ENCODE measurements at regions not wholly inside any gene's neighbourhood (a gene's known extent, or its start where the extent isn't known, plus 50 kb on each side); places are given as distances from the start of the nearest gene placed in this dataset.
"Not testable (repeated sequence)": the region's sequence is repeated elsewhere in the genome, so short reads cannot be mapped to it uniquely, and the experiment has no call there.

- Mint-ChIP-seq H3K4me1 (no peaks in the 10 kb centered on the region), H3K27me3 (no peaks in the 10 kb centered on the region), H3K36me3 (ENCODE audit: low read depth) (no peaks in the 10 kb centered on the region), H3K9me3 (peaks cover 6% of the 10 kb centered on the region), H3K27ac (no peak overlapping the region), H3K4me3 (no peak overlapping the region)
- DNase-seq = no peak
- intact Hi-C loops (cut with micrococcal nuclease) = no loop called here
These were observed 95.6 kb downstream of the RRAGB start for GRCh38 chrX:55813150-55813549.

DNA sequence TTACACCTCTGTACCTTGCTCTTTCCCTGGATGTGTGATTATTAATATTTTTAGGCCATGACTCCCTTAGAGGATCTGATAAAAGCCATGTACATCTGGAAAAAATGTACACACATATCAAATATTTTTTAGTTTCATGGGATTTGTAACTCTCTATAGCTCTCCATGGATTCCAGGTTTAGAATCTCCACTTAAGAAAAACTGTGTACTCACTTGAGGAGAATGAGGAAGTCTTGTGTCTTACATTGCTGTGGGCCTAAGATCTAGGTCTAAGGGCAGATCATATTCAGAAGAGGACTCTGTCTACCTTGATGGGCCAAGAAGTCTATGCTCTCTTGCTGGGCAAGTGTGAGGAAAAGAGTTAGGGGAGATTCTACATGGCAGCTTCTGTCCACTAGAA lies 98.0 kb downstream of the RRAGB start:
- no peaks in the 10 kb centered on the region for H3K27me3 Mint-ChIP-seq
- H3K9me3 Mint-ChIP-seq = no peaks in the 10 kb centered on the region
- intact Hi-C loops (cut with micrococcal nuclease) = no loop called here
- no peaks in the 10 kb centered on the region for H3K36me3 Mint-ChIP-seq (ENCODE audit: low read depth)
- no peak for DNase-seq
- no peak overlapping the region for H3K27ac Mint-ChIP-seq
- H3K4me3 Mint-ChIP-seq = no peak overlapping the region
- H3K4me1 Mint-ChIP-seq = no peaks in the 10 kb centered on the region

- Mint-ChIP-seq H3K27me3 (no peaks in the 10 kb centered on the region), H3K9me3 (no peaks in the 10 kb centered on the region), H3K36me3 (ENCODE audit: low read depth) (no peaks in the 10 kb centered on the region), H3K27ac (no peak overlapping the region), H3K4me3 (no peak overlapping the region), H3K4me1 (no peaks in the 10 kb centered on the region)
- intact Hi-C loops (cut with micrococcal nuclease) = no loop called here
- no peak for DNase-seq
These were observed 98.5 kb downstream of the RRAGB start for GRCh38 chrX:55816023-55816422.

DNA sequence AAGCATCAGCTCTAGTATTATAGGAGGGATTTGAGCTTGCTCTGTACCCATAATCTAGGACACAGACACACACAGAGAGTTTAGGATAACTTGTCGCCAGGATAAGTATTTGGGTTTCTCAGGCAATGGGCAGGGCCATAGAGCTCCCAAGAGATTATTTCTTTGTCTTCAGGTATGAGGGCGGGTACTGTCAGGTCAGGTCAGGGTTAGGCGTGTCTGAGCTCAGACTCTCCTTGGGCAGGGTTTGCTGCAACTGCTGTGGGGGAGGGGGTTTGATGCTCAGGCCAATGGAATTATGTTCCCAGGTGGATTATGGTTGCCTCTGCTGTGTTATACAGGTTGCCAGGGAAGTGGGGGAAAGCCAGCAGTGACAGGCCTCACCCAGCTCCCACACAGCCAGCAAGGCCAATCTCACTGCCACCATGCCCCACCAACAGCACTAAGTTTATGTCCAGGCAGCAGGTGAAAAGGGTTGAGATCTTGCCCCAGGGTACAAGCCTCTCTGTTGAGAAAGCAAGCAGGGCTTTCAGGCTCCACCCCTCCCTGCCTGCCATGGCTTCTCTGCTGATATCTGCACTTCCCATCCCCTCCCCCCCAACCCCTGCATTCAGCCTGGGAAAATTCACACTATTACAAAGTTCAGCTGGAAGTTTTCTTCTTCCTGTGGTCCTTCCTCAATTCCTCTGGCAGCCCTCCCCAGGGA lies 101.3 kb downstream of the RRAGB start:
- Mint-ChIP-seq H3K36me3 (ENCODE audit: low read depth) (no peaks in the 10 kb centered on the region), H3K27me3 (no peaks in the 10 kb centered on the region), H3K9me3 (peaks cover 5% of the 10 kb centered on the region), H3K4me1 (no peaks in the 10 kb centered on the region), H3K27ac (no peak overlapping the region), H3K4me3 (no peak overlapping the region)
- no peak for DNase-seq
- intact Hi-C loops (cut with micrococcal nuclease) = no loop called here

DNA sequence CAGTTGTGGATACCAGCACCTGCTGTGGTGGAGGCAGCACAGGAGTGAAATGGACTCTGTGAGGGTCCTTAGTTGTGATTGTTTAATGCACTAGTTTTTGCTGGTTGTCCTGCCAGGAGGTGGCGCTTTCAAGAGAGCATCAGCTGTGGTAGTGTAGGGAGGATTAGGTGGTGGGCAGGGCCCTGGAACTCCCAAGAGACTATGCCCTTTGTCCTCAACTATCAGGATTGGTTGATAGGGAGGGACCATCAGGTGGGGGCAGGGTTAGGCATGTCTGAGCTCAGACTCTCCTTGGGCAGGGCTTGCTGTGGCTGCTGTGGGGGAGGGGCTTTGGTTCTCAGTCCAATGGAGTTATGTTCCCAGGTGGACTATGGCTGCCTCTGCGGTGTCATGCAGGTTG lies 121.9 kb downstream of the RRAGB start:
- H3K9me3 Mint-ChIP-seq = peaks cover 4% of the 10 kb centered on the region
- H3K27me3 Mint-ChIP-seq = no peaks in the 10 kb centered on the region
- no peak for DNase-seq
- H3K4me1 Mint-ChIP-seq = no peaks in the 10 kb centered on the region
- H3K27ac Mint-ChIP-seq = no peak overlapping the region
- H3K36me3 Mint-ChIP-seq (ENCODE audit: low read depth) = no peaks in the 10 kb centered on the region
- H3K4me3 Mint-ChIP-seq = no peak overlapping the region
- intact Hi-C loops (cut with micrococcal nuclease) = no loop called here

- Mint-ChIP-seq H3K36me3 (ENCODE audit: low read depth) (no peaks in the 10 kb centered on the region), H3K4me3 (no peak overlapping the region), H3K9me3 (peaks cover 4% of the 10 kb centered on the region), H3K27ac (no peak overlapping the region), H3K4me1 (no peaks in the 10 kb centered on the region), H3K27me3 (no peaks in the 10 kb centered on the region)
- intact Hi-C loops (cut with micrococcal nuclease) = loop anchor here (2.0 kb wide), 1 partner anchor 35 kb away; no protein-coding TSS in a partner anchor
- DNase-seq = no peak
These were observed 124.6 kb downstream of the RRAGB start for GRCh38 chrX:55841962-55842752.

DNA sequence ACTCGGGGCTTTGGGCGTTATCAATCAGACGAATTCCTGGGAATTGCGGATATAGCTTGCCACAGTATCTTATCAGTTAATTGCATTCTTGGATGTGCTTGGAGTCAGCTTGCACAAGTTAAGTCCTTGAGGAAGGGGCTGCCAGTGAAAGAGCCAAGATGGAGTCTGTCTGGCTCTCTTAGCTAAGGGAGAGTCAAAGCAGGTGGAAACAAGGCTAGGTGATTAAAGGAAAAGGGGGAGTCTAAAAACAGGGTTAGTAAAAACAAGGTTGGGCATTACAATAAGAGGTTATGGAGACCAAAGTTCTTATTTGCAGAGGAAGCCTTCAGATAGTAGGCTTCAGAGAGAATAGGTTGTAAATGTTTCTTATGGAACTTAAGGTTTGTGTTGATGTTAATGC lies 149.2 kb downstream of the RRAGB start:
- intact Hi-C loops (cut with micrococcal nuclease); H3K4me3 Mint-ChIP-seq; H3K9me3 Mint-ChIP-seq; H3K36me3 Mint-ChIP-seq (ENCODE audit: low read depth); H3K27me3 Mint-ChIP-seq; DNase-seq; H3K4me1 Mint-ChIP-seq; H3K27ac Mint-ChIP-seq: not testable (repeated sequence)

DNA sequence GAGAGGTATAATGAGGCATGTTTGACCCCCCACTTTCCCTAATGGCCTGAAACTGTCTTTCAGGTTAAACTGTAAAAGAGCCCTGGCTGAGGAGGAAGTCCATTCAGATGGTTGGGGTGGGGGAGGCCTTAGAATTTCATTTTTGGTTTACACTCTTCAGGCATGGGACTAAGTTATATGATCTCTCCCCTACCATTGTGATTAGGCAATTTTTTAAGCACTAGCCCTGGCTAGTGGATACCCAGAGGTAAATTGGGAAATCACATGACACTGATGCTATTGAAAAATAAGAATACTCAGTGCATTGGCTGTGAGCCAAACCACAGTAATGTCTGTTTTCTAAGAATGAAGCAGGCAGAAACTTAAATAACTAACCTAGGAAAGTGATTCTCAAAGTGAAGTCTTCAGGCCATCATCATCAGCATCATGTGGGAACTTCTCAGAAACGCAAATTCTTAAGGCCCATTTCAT lies 149.7 kb downstream of the RRAGB start:
- Mint-ChIP-seq H3K27me3 (no peaks in the 10 kb centered on the region), H3K4me3 (no peak overlapping the region), H3K9me3 (no peaks in the 10 kb centered on the region), H3K36me3 (ENCODE audit: low read depth) (no peaks in the 10 kb centered on the region), H3K27ac (no peak overlapping the region), H3K4me1 (peaks cover 2% of the 10 kb centered on the region)
- DNase-seq = peak; percentile 55
- intact Hi-C loops (cut with micrococcal nuclease) = no loop called here

GRCh38 chrX:55867708-55868107 lies 150.2 kb downstream of the RRAGB start:
- Mint-ChIP-seq H3K4me3 (no peak overlapping the region), H3K4me1 (peaks cover 2% of the 10 kb centered on the region), H3K9me3 (no peaks in the 10 kb centered on the region), H3K27ac (no peak overlapping the region), H3K36me3 (ENCODE audit: low read depth) (no peaks in the 10 kb centered on the region), H3K27me3 (no peaks in the 10 kb centered on the region)
- no peak for DNase-seq
- intact Hi-C loops (cut with micrococcal nuclease) = no loop called here

DNA sequence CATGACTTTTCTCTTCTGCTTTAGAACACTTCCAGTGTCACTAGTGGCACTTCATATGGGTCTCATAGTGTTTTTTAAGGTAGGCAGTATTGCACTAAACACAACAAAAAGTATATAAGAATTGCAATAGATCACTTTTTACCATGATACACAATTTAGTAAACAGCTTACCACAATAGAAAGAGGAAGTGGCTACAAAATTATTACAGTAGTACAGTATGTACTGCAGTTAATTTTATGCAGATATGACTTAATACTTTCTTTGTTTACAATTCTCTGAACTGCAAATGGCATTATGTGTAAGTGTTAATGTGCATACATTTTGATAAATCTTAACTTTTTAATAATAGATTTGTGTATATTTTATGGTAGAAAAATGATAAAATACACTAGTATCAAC lies 157.3 kb downstream of the RRAGB start:
- intact Hi-C loops (cut with micrococcal nuclease) = no loop called here
- no peak for DNase-seq
- Mint-ChIP-seq H3K36me3 (ENCODE audit: low read depth) (no peaks in the 10 kb centered on the region), H3K4me1 (no peaks in the 10 kb centered on the region), H3K27ac (no peak overlapping the region), H3K9me3 (no peaks in the 10 kb centered on the region), H3K27me3 (no peaks in the 10 kb centered on the region), H3K4me3 (no peak overlapping the region)

DNA sequence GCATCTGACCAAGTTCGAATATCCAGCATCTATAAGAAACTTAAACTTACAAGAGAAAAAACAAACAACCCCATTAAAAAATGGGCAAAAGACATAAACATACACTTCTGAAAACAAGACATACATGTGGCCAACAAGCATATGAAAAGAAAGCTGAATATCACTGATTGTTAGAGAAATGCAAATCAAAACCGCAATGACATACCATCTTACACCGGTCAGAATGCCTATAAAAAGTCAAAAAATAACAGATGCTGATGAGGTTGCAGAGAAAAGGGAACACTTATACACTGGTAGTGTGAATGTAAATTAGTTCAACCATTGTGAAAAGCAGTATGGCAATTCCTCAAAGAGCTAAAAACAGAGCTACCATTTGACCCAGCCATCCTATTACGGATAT lies 166.0 kb downstream of the RRAGB start:
- DNase-seq; H3K4me3 Mint-ChIP-seq; H3K4me1 Mint-ChIP-seq; H3K27ac Mint-ChIP-seq; H3K36me3 Mint-ChIP-seq (ENCODE audit: low read depth); intact Hi-C loops (cut with micrococcal nuclease); H3K9me3 Mint-ChIP-seq; H3K27me3 Mint-ChIP-seq: not testable (repeated sequence)

DNA sequence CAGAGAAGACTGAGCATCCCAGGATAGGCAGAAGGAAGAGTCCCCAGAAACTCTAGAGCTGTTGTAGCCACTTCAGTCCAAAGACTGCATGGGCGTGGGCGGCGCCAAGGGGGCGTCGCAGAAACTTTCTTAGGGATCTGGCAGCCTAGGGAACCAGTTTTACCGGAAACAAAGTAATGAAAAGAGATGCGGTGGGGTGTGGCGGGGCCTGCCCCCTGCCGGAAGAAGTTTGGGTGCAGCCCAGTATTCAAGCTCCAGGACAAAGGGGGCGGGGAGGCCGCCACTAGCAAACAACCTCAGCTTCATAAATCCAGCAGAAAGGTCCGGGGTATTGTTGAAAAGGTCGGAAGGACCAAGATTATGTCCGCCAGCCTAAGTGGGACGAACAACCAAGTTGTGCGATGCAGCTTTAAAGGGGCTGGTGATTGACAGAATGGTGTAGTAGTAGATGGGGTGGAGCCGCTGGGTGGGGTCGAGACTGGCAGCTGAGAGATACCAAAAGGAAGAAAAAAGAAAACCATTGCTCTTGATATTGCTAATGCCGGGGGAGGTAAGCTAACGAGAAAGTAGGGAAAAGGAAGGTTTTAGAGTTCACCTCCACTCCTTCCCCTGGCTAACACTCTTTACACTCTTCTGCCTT lies 190.5 kb downstream of the RRAGB start:
- peak overlapping the region; percentile 93 for H3K4me3 Mint-ChIP-seq
- H3K27ac Mint-ChIP-seq = peak overlapping the region; percentile 92
- peaks cover 23% of the 10 kb centered on the region for H3K4me1 Mint-ChIP-seq
- intact Hi-C loops (cut with micrococcal nuclease) = loop anchor here (1.0 to 10.0 kb wide), 4 partner anchors 191 to 746 kb away; partner anchors contain the start of genes KLF8, RRAGB and UBQLN2
- peaks cover under 1% of the 10 kb centered on the region for H3K9me3 Mint-ChIP-seq
- H3K27me3 Mint-ChIP-seq = no peaks in the 10 kb centered on the region
- peaks cover 2% of the 10 kb centered on the region for H3K36me3 Mint-ChIP-seq (ENCODE audit: low read depth)
- peak; percentile 82 for DNase-seq

GRCh38 chrX:55908661-55909212 lies 191.2 kb downstream of the RRAGB start:
- Mint-ChIP-seq H3K4me3 (peak overlapping the region; percentile 93), H3K27ac (peak overlapping the region; percentile 92), H3K27me3 (no peaks in the 10 kb centered on the region), H3K36me3 (ENCODE audit: low read depth) (peaks cover 2% of the 10 kb centered on the region), H3K9me3 (no peaks in the 10 kb centered on the region), H3K4me1 (peaks cover 23% of the 10 kb centered on the region)
- intact Hi-C loops (cut with micrococcal nuclease) = loop anchor here (1.0 to 10.0 kb wide), 4 partner anchors 191 to 746 kb away; partner anchors contain the start of genes KLF8, RRAGB and UBQLN2
- peak; percentile 69 for DNase-seq
